GM21786 (cell line): ENCODE measurements at regions not wholly inside any gene's neighbourhood (a gene's known extent, or its start where the extent isn't known, plus 50 kb on each side); places are given as distances from the start of the nearest gene placed in this dataset.
A peak's percentile ranks its signal among the peaks of the same experiment; 100 is the strongest.

ENCODE experiments used
- ATAC-seq: cut with Tn5 transposase; IDR thresholded peaks from one replicate; pipeline ENCODE4 v1.9.1; 2021; ENCODE audit not compliant: unreplicated experiment

DNA sequence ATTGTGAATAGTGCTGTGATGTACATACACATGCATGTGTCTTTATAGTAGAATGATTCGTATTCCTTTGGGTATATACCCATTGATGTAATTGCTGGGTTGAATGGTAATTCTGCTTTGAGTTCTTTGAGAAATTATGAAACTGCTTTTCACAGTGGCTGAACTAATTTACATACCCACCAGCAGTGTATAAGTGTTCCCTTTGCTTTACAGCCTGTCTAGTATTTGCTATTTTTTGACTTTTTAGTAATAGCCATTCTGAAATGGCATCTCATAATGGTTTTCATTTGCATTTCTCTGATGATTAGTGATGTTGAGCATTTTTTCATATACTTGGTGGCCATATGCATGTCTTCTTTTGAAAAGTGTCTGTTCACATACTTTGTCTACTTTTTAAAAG is 54.5 kb upstream of the FAM78B start:
- ATAC-seq = no peak

DNA sequence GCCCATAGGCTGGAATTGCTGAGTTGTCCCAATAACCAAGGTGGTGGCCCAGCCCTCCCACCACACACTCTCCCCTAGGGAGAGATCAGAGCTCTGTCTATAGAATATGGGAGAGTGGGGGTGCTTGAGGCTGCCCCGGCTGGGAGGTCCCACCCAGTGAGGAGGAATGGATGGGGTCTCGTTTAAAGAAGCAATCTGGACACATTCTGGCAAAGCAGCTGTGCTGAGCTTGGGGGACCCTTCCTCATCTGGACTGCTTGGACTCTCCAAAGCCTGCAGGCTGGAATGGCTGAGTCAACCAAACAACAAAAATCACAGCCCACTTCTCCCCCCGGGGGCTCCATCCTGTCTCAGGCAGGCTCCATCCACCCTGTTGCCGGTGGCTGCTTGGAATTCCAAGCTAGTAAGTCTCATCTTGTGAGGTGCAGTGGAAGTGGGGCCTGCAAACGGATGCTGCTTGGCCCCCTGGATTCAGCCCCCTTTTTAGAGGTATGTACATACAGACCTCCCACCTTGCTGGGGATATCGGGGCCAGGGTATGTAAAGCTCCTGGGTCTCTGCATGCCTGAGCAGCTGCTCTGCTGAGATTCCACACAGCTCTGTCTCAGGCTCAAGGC is 67.1 kb upstream of the FAM78B start:
- ATAC-seq = no peak

DNA sequence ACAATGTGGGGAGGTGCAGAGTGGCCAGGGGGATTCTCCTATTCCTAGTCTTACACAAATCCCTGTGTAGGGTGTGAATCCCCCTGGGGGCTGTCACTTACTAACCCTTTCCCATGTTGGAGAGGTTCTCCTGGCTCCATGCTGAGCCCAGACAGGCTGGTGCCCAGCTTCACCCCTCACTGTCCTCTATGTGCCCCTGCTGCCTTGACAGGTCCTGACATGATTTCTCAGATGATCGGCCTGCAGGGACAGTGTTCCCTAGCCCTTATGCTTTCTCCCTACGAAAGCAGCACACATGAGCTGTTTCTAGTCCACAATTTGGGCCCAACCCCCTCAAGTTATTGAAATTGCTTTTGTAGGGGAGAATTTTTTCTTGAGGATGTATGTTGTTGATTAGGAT is 68.9 kb upstream of the FAM78B start:
- ATAC-seq = no peak

DNA sequence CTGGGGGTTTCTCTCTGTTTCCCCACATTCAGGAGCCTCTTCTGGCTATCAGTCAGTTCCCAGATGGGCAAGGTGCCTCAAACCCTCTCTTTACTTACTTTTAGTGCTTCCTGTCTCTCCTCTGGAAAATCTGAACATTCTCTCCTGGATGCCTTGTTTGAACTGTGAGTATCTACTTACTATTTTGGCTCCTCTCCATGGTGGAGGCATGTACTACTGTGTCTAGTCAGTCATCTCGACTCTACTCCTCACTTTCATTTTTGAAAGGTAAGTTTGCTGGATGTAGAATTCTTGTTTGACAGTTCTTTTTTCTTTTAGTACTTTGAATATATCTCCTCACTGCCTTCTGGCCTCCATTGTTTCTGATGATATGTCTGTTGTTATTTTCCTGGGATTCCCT is 70.9 kb upstream of the FAM78B start:
- ATAC-seq = no peak

DNA sequence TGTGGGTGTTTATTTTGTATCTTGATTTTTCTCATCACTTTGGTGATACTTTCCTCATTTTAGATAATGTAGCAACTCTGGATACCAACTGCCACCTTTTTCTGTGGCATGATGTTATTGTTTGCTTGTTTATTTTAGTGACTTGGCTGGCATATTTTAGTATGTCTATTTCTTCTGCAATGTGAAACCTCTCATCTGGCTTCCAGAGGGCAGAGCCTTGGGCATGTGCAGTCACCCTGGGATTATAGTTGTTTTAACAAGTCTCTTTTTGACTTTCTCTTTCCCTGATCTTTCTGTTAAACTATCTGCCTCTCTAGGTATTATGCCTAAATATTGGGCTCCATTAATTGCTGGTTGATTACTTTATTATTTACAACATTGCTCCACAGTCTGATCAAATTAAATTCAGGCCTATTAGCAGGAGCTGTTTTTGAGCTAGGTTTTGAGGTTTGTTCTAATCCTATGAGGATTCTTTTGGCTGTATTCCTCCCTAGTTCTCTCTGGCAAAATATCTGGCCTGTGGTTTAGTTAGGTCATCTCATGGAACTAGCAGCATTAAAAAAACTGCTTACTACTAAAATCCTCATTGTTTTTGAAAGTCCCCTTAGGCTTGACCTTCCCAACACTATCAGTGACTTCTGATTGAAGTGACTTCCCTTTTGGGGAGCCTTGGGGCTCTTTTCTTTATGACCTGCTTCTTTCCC is 86.4 kb upstream of the FAM78B start:
- no peak for ATAC-seq

DNA sequence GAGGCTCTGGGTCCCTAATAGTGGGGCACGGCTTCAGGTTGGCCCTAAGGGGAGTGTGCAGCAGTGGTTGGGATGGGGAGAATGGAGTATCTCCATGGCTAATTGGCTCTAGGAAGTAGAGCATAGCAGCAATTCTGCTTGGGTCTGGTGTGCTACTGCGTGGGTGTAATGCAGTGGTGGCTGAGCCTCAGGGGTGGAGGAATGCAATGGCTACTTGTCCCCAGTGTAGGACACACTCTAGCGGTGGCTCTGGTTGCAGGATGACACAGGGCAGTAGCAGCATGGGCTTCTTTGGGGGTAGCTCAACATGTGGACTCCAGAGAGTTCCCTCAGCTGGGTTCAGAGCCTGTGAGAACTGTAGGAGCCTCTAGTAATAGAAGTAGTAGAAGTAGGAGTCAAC is 91.2 kb upstream of the FAM78B start:
- ATAC-seq = no peak

DNA sequence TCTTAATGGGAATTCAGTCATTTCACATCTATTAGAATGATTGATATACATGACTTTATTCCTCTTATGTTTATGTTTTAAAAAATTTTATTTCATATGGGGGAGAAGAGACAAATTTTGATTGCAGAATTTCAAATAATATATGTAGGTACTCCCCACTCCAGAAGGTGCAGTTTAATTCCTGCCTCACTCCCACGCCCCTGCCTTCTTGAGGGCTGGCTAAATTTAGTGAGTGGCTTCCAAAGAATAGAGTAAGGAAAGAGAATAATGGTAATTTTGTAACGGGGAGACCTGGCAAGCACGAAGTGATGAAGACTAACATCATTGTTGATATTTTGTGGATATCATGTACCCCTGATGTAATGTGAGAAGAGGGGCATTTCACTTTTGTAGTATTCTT is 94.7 kb upstream of the FAM78B start:
- no peak for ATAC-seq

DNA sequence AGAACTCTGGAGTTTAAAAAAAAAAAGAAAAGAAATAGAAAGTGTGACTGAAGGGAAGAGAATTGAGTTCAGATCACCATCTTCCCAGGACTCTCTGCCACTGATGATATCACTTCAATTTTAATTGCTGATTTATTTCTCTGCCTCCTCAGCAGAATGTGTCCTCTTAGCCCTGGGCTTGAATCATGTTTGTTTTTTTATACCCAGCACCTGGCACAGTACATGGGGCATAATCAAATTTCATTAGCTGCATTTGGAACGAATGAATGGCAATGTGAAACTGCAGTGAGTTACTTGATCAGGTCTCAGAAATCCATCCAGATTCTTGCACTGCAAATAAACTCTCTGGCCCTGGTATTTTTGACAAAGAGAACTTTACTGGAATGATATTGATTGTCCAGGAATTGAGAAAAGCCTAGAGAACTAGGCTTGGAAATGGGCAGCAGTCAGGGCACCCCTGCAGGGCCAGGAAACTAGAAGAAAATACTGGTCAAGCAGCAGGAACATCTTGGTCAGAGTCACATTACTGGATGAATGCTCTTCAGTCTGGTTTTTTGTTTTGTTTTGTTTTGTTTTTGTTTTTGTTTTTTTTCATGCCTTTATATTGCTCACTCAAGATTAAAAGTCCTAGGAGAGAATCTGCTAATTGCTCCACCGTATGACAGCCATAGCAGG is 103.8 kb upstream of the FAM78B start:
- no peak for ATAC-seq

DNA sequence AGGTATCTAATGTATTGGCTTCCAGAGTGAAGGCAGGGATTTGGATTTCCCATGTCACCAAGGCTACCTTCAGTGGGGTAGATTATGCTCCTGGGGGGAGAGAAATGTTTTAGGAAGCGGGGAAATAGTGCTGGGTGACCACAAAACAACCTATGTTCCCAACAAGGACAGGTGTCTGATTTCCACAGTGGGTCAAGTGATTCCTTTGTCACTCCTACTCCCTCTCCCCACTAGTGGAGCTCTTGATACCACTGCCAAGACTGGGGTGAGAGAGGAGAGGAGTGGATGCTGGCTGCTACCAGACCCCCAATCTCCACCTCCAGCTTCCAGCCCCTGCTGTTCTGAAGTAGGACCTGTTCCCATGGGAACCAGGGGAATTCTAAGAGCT is 104.3 kb upstream of the FAM78B start:
- no peak for ATAC-seq

DNA sequence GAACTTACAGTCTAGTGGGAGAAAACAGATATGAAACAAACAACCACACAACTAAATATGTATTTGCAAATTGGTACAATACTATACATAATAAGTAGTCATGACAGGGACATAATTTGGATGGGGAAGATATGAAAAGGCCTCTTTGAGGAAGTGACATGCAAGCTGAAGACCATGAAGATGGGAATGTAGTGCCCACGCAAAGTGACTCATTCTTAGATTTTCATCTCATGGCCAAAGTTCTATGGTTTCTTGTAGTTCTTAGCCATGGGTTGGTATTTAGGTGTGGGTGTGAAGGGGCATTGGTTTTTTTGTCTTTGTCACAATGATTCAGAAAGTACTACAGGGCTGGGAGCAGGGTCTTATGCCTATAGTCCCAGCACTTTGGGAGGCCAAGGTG is 105.4 kb upstream of the FAM78B start:
- peak; percentile 84 for ATAC-seq

DNA sequence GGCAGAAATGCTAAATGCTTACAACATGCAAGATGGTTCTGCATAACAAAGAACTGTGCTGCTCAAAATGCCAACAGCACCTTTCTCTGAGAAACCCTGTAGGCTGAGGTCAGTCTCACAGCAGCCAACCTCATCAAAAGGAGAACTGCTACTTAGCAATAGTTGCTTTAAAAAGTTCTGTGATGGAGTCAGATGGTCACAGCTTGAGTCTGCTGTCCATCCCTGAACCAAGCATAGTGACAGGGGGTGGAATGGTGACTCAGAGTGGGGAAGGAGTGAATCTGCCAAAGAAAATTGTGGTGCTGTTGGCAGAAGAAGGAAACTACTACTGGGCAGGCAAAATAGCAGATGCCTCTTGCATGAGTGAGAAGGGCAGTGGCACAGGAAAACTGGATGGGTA is 106.0 kb upstream of the FAM78B start:
- no peak for ATAC-seq

DNA sequence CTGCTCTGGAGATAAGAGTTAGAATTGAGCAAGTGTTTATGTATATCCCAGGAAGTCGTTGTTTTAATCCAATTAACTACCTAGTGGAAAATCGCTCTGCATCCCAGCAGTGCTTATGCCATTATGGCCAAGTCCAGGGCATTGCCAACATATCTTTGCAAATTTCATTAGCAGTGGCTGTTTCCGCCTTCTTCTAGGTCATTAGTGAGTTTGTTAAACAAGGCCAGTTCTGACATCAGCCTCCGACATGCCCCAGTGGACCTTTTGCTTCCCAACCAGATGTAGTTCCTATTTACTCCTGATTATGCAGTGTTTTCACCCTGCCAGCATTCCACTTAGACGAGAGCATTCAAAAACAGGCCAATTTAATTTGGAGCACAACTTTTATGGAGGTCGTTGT is 106.8 kb upstream of the FAM78B start:
- no peak for ATAC-seq

DNA sequence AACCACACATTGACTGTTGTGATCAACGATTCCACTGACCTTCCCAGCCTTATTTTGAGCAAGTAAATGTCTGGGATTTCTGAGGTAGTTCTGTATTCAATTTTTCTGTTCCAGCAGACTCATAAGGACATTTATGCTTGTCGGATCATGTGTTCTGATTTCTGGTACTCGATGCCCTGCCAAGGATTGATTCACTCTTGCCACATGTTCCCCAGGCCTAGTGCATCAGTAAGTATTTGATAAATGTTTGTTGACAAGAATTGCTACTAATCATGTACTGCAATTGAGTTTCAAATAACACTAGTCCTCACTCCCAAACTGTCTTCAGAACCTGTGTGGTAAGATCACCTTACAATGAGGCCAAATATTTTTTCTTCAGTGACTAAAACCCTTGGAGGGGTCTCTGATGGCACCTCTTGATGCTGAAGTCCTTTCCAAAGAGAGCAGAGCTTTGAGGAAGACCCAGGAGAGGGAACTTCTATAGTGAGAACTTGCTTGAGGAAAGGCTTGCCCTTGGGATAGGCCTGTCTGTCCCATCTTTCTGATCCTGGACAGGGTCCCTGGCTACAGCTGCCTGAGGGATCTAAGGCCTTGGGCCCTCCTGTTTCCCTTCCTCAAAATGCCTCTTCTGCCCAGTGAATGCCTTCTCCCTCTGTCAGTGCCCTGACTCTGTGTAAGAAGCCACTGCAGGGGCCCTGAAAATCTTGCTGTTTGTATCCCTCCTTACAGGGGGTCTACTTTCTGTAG is 115.8 kb upstream of the FAM78B start:
- no peak for ATAC-seq

DNA sequence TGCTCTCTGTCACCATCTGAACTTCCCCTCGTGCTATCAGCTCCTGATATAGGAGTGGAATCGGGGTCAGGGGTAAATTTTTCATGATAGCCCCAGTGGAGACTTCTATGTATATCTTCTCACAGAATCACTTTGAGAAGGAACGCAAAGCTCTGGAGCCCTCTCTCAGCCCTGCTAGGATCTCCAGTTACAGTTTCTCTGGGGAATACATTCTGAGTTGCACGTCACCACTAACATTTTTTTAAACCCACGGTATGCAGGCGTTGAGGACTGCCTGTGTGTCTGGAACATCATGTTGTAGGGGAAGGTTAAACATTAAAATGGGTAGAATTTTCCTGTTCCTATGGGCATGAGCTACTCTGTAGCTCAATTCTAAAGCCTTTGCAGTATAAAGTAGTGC is 116.4 kb upstream of the FAM78B start:
- no peak for ATAC-seq

DNA sequence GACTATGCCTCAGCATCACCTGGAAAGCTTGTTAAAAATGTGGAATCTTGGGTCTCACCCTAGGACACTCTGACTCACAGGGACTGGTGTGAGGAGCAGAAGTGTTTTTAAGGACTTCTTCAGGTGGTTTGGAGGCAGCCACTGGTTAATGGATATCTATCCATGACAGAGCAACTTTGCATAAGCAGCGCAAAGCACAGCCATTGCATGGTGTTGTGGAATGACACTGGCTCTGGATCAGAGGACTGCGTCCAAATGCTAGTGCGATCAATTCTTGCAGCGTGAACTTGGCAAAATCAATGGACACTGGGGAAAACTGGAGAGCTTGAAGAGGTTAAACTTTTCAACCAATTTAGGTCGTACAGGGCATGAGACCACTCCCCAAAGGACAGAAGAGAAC is 116.8 kb upstream of the FAM78B start:
- no peak for ATAC-seq

DNA sequence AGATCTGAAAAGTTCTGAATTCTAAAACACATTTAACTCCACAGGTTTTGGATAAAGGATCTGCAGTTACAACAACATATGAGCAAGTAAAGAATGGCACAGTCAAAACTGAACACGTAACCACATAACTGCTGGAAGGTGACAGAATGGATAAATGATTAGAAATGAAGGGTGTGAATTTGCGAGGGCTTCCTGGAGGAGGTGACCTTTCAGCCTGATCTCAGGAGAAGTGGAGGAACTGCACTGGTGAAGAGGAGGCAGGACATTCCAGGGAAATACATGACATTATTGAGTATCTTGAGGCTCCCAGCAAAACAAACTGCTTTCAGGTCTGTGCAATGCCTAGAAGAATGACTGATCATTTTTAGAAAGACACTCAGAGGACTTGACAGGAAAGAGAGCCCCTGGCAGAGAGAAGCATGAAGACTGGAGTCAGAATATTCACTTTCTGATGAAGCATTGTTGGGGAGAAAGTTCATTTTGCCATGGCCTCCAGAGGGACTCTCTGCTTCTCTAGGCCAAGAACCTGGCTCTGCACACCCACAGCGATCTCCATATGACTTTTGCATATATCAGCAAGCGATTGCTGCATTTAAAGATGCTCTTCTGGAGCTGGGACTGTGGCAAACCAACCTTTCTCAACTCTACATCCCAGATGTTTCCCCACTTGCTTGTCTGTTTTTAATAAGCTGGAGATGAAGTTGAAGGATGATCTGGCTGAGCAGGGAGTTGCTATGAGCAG is 122.7 kb upstream of the FAM78B start:
- no peak for ATAC-seq

DNA sequence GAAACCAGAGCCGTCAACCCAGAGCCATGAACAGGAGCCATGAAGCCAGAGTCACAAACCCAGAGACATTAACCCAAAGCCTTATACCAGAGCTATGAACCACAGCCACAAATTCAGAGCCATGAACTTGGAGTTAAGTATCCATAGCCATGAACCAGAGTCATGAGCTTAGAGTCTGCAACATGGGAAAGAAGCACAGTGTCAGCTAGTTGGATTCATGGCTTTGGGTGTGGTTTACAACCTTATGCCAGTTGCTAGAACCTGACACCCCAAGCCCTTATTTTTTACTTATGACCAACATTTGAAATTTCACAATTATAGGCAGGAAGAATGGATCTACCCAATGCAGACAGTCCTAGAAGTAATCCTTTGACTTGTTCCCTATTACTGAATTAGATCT is 128.9 kb upstream of the FAM78B start:
- no peak for ATAC-seq

DNA sequence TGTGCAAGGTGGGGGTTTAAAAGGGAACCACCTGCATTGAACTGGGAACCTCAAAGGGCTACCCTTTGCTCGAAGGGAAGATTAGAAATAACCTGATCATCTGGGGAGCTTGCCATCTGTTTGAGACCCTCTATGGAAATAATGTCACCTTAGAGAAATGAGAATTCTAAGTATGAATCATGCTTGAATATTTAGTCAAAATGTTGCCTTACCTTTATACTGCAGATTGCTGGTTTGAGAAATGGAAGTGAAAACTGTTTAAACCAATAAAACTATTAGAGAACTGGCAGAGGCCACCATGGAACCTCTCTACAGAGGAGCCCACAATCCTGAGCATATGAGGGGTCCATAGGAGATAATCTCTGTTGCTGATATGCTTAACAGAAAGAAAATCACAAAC is 131.2 kb upstream of the FAM78B start:
- ATAC-seq = no peak

DNA sequence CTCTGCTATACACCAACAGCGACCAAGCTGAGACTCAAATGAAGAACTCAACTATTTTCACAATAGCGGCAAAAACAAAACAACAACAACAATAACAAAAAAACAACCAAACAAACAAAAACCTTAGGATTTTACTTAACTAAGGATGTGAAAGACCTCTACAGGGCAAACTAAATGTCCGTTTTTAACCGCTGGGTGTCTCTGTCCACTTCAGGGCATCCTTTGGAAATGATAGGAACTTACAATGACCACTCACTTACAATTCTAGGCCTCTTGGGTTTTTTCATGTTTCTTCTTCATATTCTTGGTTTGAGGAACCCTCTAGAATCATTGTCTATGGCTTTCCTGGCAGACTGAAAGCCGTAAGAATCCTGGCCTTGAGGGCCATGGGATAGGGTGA is 134.0 kb upstream of the FAM78B start:
- ATAC-seq = no peak

DNA sequence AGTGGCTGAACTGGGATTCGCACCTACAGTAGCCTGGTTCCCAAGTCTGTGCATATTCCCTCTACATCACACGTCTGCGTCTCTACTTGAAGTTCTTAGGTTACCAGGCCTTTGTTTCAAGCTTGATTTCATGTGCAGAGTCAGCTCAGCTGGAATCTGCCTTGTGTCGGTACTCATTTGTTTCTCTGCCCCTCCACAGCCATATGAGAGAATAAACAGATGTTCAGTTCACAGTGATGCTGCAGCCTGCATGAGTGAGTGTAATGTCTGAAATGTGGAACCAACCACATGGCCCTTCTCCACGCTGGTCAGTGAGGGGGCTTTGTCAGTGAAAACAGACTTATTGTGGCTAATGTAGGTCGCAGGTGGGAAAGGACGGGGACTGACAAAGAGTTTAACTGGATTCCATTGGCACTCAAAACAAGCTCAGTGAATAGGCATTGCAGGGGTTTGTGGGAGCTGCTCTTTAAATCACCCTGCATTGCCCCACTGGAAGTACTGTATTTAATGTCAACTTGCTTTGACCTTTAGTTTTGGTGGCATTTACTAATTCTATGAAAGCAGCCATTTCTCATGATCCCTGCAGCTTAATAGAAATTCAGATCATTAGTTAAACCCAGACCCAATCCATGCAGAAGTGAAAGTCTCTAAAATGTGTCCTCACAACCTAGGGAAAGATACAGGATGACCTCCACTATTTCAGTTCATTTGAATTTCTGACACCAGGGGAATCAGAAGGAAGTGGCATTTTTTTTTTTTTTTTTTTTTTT is 136.4 kb upstream of the FAM78B start:
- peak; percentile 45 for ATAC-seq
